K562 (cell line): ENCODE measurements at regions not wholly inside any gene's neighbourhood (a gene's known extent, or its start where the extent isn't known, plus 50 kb on each side); places are given as distances from the start of the nearest gene placed in this dataset.

ENCODE experiments used
- ADNP ChIP-seq: fragments of 200-800 bp; sonication (Bioruptor generic); IDR thresholded peaks from 2 replicates; pipeline ENCODE4 v1.6.1; 2016; ENCODE audit warnings: missing genetic modification characterization, missing compliant biosample characterization
- HCFC1 ChIP-seq: IDR thresholded peaks from 2 replicates; pipeline ENCODE4 v1.6.1; 2012; ENCODE audit warnings: low read depth, low read length, improper control_type of control experiment
- TF ChIP-seq, protein P1 (sequence below), 3 experiments: IDR thresholded peaks in 2 of 3; conservative IDR thresholded peaks in 1 of 3; 2 replicates each; pipeline ENCODE4 v1.5.1; 2011 to 2012; ENCODE audit warnings: low read length in 3 of 3, mild to moderate bottlenecking in 3 of 3, control low read depth in 2 of 3, improper control_type of control experiment in 1 of 3, inconsistent platforms in 1 of 3, low read depth in 1 of 3, mixed read lengths in 1 of 3, moderate library complexity in 1 of 3; ENCODE audit not compliant: insufficient read depth in 2 of 3

DNA sequence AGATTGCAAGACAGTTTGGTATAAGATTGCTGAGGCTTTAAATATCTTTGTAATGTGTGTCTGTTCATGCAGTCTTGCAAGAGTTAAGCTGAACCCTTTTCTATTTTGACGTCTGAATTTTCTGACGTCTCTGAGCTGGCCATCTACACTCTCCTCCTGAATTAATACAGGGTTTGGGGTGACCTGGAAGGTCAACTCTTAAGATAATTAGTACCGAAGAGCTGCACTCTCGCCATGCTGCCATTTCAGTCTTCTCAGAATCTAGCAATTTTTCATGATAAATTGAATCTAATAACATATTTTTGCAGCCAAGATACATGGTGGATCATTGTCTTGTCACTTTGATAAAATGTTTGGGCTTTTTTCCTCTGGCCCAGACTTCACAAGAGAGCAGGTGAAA is 1245.2 kb upstream of the CELF4 start:
- TF ChIP-seq, protein P1, sequence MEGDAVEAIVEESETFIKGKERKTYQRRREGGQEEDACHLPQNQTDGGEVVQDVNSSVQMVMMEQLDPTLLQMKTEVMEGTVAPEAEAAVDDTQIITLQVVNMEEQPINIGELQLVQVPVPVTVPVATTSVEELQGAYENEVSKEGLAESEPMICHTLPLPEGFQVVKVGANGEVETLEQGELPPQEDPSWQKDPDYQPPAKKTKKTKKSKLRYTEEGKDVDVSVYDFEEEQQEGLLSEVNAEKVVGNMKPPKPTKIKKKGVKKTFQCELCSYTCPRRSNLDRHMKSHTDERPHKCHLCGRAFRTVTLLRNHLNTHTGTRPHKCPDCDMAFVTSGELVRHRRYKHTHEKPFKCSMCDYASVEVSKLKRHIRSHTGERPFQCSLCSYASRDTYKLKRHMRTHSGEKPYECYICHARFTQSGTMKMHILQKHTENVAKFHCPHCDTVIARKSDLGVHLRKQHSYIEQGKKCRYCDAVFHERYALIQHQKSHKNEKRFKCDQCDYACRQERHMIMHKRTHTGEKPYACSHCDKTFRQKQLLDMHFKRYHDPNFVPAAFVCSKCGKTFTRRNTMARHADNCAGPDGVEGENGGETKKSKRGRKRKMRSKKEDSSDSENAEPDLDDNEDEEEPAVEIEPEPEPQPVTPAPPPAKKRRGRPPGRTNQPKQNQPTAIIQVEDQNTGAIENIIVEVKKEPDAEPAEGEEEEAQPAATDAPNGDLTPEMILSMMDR (IDR thresholded peaks at IDR 0.05 in 2 of 3, conservative IDR thresholded peaks at IDR 0.05 in 1 of 3; ENCODE audit: insufficient read depth in 2 of 3, low read depth in 1 of 3, low read length in 3 of 3) = no peak
- TF ChIP-seq ADNP (tag) = no peak
- no peak for TF ChIP-seq HCFC1
